A673 (cell line): ENCODE measurements at regions not wholly inside any gene's neighbourhood (a gene's known extent, or its start where the extent isn't known, plus 50 kb on each side); places are given as distances from the start of the nearest gene placed in this dataset.

ENCODE experiments used
- BruUV-seq: library from RNA; stranded (reverse); fragments of 400-500 nt; replicated peaks from 2 replicates; lab custom pipeline; 2021; lab: Mats Ljungman, UMichigan
- CTCF ChIA-PET: fragments of 300-600 bp; sonication (Branson Sonifier 250); formaldehyde crosslinking; loops from one replicate; lab custom pipeline; 2022; ENCODE audit warnings: antibody characterized with exemption; lab: Charles Lee
- POLR2A ChIA-PET: fragments of 300-600 bp; sonication (Branson Sonifier 250); formaldehyde crosslinking; loops from one replicate; lab custom pipeline; 2022; ENCODE audit warnings: antibody characterized with exemption; ENCODE audit not compliant: low non-redundant PET; lab: Charles Lee
- DNase-seq: peaks from one replicate; pipeline ENCODE4 v3.0.0-alpha.2; 2015; ENCODE audit warnings: low spot score
- H3K27ac ChIP-seq: fragments of 200-600 bp; sonication (generic); 2 replicates; pipeline ENCODE4 v1.5.1; 2016; ENCODE audit warnings: mixed run types, low read depth, mild to moderate bottlenecking, mixed read lengths, antibody characterized with exemption, low read length; ENCODE audit not compliant: poor library complexity, severe bottlenecking
- H3K27me3 ChIP-seq: fragments of 200-600 bp; sonication (generic); replicated peaks from 2 replicates; pipeline ENCODE4 v1.6.1; 2017; ENCODE audit warnings: mixed run types, low read depth, mild to moderate bottlenecking, mixed read lengths, antibody characterized with exemption, low read length; ENCODE audit not compliant: insufficient read depth, poor library complexity
- H3K36me3 ChIP-seq: fragments of 200-600 bp; sonication (generic); 2 replicates; pipeline ENCODE4 v1.6.1; 2016; ENCODE audit warnings: mixed run types, mild to moderate bottlenecking, mixed read lengths, antibody characterized with exemption, low read length; ENCODE audit not compliant: insufficient read depth, poor library complexity, severe bottlenecking
- H3K4me1 ChIP-seq: fragments of 200-600 bp; sonication (generic); 2 replicates; pipeline ENCODE4 v1.6.1; 2017; ENCODE audit warnings: mixed run types, mild to moderate bottlenecking, mixed read lengths, antibody characterized with exemption, low read length; ENCODE audit not compliant: insufficient read depth, poor library complexity, severe bottlenecking
- H3K4me3 ChIP-seq: fragments of 200-600 bp; sonication (generic); 2 replicates; pipeline ENCODE4 v1.5.1; 2016; ENCODE audit warnings: low read depth, mixed run types, mild to moderate bottlenecking, mixed read lengths, low read length; ENCODE audit not compliant: poor library complexity, severe bottlenecking
- H3K9me3 ChIP-seq: fragments of 200-600 bp; sonication (generic); 2 replicates; pipeline ENCODE4 v1.6.1; 2016; ENCODE audit warnings: mixed run types, low read depth, mild to moderate bottlenecking, mixed read lengths, antibody characterized with exemption, low read length; ENCODE audit not compliant: poor library complexity, severe bottlenecking
- CTCF ChIP-seq: fragments of 300-800, 200-600 bp; sonication (generic); conservative IDR thresholded peaks from 2 replicates; pipeline ENCODE4 v1.5.1; 2017; ENCODE audit warnings: low read depth, mild to moderate bottlenecking, antibody characterized with exemption, low read length, moderate library complexity, mixed read lengths
- EZH2 ChIP-seq: fragments of 200-600 bp; sonication (generic); IDR thresholded peaks from 2 replicates; pipeline ENCODE4 v1.6.1; 2017; ENCODE audit warnings: borderline replicate concordance, low read depth, mild to moderate bottlenecking, mixed read lengths, antibody characterized with exemption, low read length; ENCODE audit not compliant: poor library complexity, severe bottlenecking
- intact Hi-C: fragments of 100-400 bp; cut with micrococcal nuclease; formaldehyde crosslinking; loops from one replicate; pipeline ENCODE4 v1.10.0; 2022; ENCODE audit not compliant: unreplicated experiment

GRCh38 chr9:105052346-105052745, 124.4 kb upstream of the ABCA1 start:
- no peak for TF ChIP-seq EZH2
- no peak for TF ChIP-seq CTCF

GRCh38 chr9:105053209-105053652, 125.3 kb upstream of the ABCA1 start:
- CTCF ChIA-PET, result no interaction called here
- H3K4me1 ChIP-seq, result no peaks in the 10 kb centered on the region
- H3K36me3 ChIP-seq, result no peaks in the 10 kb centered on the region
- DNase-seq, result no peak
- TF ChIP-seq EZH2, result no peak
- TF ChIP-seq CTCF, result no peak
- H3K27me3 ChIP-seq, result peaks cover 68% of the 10 kb centered on the region
- BruUV-seq, result no TSS peak
- intact Hi-C loops, result no loop called here
- H3K4me3 ChIP-seq, result no peak overlapping the region
- POLR2A ChIA-PET, result no interaction called here
- no peak overlapping the region for H3K27ac ChIP-seq
- no peaks in the 10 kb centered on the region for H3K9me3 ChIP-seq

More at GRCh38 chr9:105052346-105052745, 124.4 kb upstream of the ABCA1 start:
- Histone ChIP-seq H3K4me3 (no peak overlapping the region), H3K27me3 (peaks cover 71% of the 10 kb centered on the region), H3K9me3 (no peaks in the 10 kb centered on the region), H3K36me3 (no peaks in the 10 kb centered on the region), H3K4me1 (no peaks in the 10 kb centered on the region), H3K27ac (no peak overlapping the region)
- CTCF ChIA-PET, result no interaction called here
- BruUV-seq, result no TSS peak
- POLR2A ChIA-PET, result no interaction called here
- intact Hi-C loops, result no loop called here
- DNase-seq, result no peak

DNA sequence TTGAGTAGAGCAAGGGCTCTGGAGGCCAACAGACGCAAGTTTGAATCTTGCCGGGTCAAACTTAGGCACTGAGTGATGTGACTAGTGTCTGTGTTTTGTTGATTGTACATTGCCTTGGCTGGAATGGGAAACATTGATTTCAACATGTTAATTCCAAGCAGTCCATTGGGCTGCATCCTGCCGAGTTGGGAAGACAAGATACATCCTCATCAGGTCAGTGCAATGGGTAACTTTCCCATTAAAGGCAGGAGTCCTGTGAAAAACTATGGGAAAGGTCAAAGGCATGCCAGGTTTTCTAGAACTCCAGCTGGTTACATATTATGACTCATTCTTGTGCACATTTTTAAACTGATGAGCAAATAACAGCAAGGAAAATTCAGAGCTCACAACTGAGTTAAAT, 126.5 kb upstream of the ABCA1 start:
- no peak overlapping the region for H3K27ac ChIP-seq
- POLR2A ChIA-PET, result no interaction called here
- H3K4me3 ChIP-seq, result no peak overlapping the region
- BruUV-seq, result no TSS peak
- no peaks in the 10 kb centered on the region for H3K9me3 ChIP-seq
- H3K27me3 ChIP-seq, result peaks cover 66% of the 10 kb centered on the region
- CTCF ChIA-PET, result no interaction called here
- DNase-seq, result no peak
- H3K36me3 ChIP-seq, result no peaks in the 10 kb centered on the region
- TF ChIP-seq EZH2 (no peak), CTCF (no peak)
- intact Hi-C loops, result no loop called here
- H3K4me1 ChIP-seq, result no peaks in the 10 kb centered on the region
